HG02970 (cell line): ENCODE measurements at regions not wholly inside any gene's neighbourhood (a gene's known extent, or its start where the extent isn't known, plus 50 kb on each side); places are given as distances from the start of the nearest gene placed in this dataset.
"Not testable (repeated sequence)": the region's sequence is repeated elsewhere in the genome, so short reads cannot be mapped to it uniquely, and the experiment has no call there.

Source experiments
- ATAC-seq: cut with Tn5 transposase; IDR thresholded peaks from one replicate; pipeline ENCODE4 v1.9.1; 2021; ENCODE audit warnings: mild to moderate bottlenecking, moderate library complexity, moderate number of reproducible peaks; ENCODE audit not compliant: unreplicated experiment, low FRiP score

GRCh38 chr10:5576780-5577624, 52.2 kb downstream of the CALML3 start:
- no peak for ATAC-seq

- ATAC-seq: not testable (repeated sequence)
Measured at GRCh38 chr10:5580038-5580428, 55.3 kb downstream of the CALML3 start.

- ATAC-seq: peak; percentile 49
Measured at GRCh38 chr10:5581670-5582566, 57.2 kb downstream of the CALML3 start.

- no peak for ATAC-seq
Measured at GRCh38 chr10:5582736-5583135, 58.0 kb downstream of the CALML3 start.

GRCh38 chr10:5583525-5584175, 58.9 kb downstream of the CALML3 start:
- ATAC-seq: no peak

GRCh38 chr10:5584895-5585516, 60.2 kb downstream of the CALML3 start:
- ATAC-seq: no peak

GRCh38 chr10:5585517-5586206, 60.9 kb downstream of the CALML3 start:
- ATAC-seq: no peak

GRCh38 chr10:5587151-5588079, 62.7 kb downstream of the CALML3 start:
- no peak for ATAC-seq

- no peak for ATAC-seq
Measured at GRCh38 chr10:5588080-5588453, 63.3 kb downstream of the CALML3 start.

- no peak for ATAC-seq
Measured at GRCh38 chr10:5588603-5589002, 63.8 kb downstream of the CALML3 start.
